NT2/D1 (cell line): ENCODE measurements at regions not wholly inside any gene's neighbourhood (a gene's known extent, or its start where the extent isn't known, plus 50 kb on each side); places are given as distances from the start of the nearest gene placed in this dataset.

Experiments used
- SUZ12 ChIP-seq: IDR thresholded peaks from 2 replicates; pipeline ENCODE4 v1.6.1; 2011; ENCODE audit not compliant: insufficient read length, insufficient read depth; ENCODE audit errors: extremely low read depth
- YY1 ChIP-seq: IDR thresholded peaks from 2 replicates; pipeline ENCODE4 v1.6.1; 2011; ENCODE audit not compliant: insufficient read length, insufficient read depth
- ZNF274 ChIP-seq: IDR thresholded peaks from 2 replicates; pipeline ENCODE4 v1.6.1; 2011; ENCODE audit warnings: mild to moderate bottlenecking, low read depth, low read length

- TF ChIP-seq ZNF274 (no peak), YY1 (no peak), SUZ12 (no peak)
Observed at GRCh38 chr13:19305434-19305833, 123.8 kb upstream of the TUBA3C start.
